Left renal pelvis (tissue), 4 donors: ENCODE measurements at regions not wholly inside any gene's neighbourhood (a gene's known extent, or its start where the extent isn't known, plus 50 kb on each side); places are given as distances from the start of the nearest gene placed in this dataset.
A peak's percentile ranks its signal among the peaks of the same experiment; 100 is the strongest.

Experiments
- DNase-seq, 4 donors: peaks; one replicate each; pipeline ENCODE4 v3.0.0-alpha.2; 2013; ENCODE audit warnings: low read depth in 4 of 4, low spot score in 3 of 4

- no peak for DNase-seq
Measured at GRCh38 chr9:134487066-134487710, 154.4 kb upstream of the COL5A1 start.

- no peak for DNase-seq
Measured at GRCh38 chr9:134488331-134489280, 153.0 kb upstream of the COL5A1 start.

DNA sequence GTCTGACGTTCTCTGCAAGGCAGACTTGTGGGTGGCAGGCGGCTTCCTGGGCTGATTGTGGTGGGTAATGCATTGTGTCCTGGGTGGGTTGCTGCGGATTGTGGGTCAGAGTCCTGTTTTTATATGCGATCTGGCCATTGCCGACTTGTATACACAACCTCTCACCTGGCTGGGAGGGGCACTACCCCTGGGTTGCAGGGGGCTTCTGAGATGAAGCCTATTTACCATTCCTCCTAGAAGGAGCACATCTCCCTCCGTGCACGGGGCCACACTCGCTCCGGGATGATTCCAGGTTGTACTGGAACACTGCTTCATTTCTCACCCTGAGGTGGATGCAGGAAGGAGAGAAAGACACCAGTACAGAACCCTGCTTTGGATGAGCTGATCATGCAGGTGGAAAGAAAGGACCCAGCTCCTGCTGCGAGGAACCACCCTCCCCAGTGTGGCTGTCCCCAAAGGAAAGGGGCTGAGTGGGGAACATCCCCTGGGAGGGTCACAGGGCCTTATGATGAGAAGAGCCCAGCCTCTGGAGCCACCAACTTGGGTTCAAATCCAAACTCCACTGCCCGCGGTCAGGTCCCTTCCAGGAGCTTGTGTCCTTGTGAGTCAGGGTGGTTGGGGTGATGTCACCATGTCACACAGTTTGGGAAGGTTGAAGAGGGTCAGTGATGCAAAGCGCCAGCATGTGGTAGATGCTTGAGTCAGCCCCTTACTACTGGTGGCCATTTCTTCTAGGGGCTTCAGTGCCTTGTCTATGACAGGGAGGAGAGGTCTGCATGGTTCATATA, 151.8 kb upstream of the COL5A1 start:
- DNase-seq = no peak

- no peak for DNase-seq
Measured at GRCh38 chr9:134490446-134490845, 151.2 kb upstream of the COL5A1 start.

GRCh38 chr9:134491196-134491835, 150.3 kb upstream of the COL5A1 start:
- DNase-seq = no peak

- no peak for DNase-seq
Measured at GRCh38 chr9:134491856-134492255, 149.7 kb upstream of the COL5A1 start.

- DNase-seq = peak in 3 of 4 donors; percentile 33 to 55 (median 50)
Measured at GRCh38 chr9:134492281-134492691, 149.3 kb upstream of the COL5A1 start.

DNA sequence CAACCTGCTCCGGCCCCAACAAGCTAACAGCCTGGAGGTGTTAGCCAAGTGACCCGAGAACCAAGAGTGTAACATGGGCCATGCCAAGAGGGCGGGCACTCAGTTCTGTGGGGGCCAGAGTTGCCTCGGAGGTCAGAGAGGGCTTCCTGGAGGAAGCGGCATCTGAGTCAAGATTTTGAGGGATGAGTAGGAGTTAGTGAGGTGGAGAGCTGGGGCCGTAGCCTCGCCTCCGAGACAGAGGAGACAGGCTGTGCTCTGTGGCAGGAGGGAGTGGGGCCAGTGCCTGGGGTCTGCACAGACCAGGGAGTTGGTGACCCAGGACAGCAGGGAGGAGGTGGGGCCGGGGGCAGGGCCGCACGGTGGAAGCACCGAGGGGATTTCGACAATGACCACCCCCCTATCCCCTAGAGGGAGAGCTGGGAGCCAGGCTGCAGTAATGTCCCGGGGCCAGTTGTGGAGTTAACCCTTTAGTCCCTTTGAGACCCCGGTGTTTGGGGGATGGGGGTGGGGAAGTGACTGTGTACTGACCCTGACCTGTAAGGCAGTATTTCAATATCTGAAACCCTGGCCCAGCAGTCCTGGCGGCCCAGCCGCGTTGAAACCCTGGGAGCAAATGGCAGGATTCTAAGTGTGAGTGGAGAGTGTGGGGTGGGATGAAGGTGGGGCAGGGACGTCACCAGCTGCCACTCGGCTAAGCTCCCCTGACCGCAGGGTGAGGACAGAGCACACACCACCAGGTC, 148.7 kb upstream of the COL5A1 start:
- DNase-seq = no peak

GRCh38 chr9:134493461-134494272, 147.9 kb upstream of the COL5A1 start:
- DNase-seq = no peak

DNA sequence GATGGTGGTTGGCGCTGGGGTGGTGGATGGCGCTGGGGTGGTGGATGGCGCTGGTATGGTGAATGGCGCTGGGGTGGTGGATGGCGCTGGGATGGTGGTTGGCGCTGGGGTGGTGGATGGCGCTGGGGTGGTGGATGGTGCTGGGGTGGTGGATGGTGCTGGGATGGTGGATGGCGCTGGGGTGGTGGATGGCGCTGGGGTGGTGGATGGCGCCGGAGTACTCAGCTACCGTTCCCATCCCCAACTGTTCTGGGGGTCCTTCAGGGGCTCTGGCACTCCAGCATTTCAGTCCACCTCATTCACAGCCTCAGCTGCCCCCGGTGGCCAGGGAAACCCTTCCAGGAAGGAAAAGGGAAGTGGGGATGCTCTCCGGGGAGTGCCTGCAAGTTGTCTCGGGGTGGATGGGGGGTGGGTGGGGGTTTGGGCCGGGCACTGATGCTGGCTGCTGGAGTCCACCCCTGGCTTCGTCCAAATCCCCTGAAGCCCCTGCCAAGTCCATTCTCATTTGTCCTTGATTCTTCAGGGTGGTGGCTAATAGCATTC, 147.3 kb upstream of the COL5A1 start:
- DNase-seq = no peak

GRCh38 chr9:134494905-134495304, 146.7 kb upstream of the COL5A1 start:
- DNase-seq = no peak

DNA sequence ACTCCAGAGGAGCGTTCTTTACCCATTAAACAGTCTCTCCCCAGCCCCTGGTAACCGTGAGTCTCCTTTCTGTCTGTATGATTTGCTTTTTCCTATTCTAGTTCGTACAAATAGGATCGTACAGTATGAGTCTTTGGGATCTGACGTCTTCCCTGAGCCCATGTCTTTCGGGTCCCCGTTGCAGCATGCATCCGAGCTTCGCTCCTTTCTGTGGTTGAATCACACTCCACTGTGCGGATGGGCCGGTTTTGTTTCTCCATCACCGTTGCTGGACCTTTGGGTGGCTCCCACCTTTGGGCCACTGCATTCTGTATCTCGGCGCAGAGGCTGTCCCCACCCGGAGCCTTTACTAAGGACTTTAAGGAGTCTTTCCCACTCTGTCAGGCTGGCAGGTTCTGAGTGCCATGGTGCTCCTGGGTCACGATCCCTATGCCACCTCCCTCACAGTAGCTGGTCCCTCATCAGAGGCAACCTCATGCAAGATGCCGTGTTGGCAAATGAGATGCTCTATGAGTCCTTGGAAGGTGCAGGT, 145.7 kb upstream of the COL5A1 start:
- no peak for DNase-seq

- no peak for DNase-seq
Measured at GRCh38 chr9:134496413-134497282, 145.0 kb upstream of the COL5A1 start.

DNA sequence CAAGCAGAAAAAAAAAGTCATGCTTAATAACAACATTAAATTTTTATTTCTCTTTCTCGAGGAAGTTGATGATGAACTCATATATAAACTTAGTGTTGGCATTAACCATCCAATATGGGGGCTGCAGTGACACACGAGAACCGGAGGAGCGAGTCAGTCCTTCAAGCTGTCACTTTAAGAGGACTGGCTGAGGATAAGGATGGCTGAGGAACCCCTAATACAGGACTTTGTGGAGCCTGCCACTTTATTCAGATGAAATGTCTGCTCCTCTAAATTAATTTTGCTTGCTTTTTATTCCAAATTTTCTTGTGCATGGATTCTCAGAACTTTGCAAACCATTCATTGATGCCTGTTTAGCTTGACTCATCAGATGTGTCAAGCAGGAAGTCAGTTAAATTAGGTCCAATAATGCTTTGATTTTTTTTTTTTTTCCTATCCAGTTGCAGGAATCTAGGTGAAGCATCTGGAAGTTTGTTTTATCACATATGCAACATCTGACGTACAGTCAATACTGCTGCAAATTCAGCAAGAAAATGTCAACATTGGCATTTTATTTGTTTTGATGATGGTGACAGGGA, 144.2 kb upstream of the COL5A1 start:
- no peak for DNase-seq

DNA sequence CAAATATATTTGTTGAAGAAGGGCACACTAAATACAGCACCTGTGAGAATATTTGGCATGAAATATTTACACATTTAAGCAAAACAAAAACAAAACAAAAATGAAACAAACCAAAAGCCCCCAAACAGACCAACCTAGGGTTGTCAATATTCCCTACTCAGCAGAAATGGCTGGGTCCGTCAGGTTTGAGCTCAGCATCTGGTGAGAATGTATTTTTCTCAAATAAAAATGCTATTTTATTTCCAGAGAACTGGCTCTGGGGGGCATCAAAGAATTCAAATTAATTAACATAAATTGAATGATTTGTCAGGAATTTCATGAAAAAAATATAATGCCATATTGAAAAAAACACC, 142.8 kb upstream of the COL5A1 start:
- no peak for DNase-seq

DNA sequence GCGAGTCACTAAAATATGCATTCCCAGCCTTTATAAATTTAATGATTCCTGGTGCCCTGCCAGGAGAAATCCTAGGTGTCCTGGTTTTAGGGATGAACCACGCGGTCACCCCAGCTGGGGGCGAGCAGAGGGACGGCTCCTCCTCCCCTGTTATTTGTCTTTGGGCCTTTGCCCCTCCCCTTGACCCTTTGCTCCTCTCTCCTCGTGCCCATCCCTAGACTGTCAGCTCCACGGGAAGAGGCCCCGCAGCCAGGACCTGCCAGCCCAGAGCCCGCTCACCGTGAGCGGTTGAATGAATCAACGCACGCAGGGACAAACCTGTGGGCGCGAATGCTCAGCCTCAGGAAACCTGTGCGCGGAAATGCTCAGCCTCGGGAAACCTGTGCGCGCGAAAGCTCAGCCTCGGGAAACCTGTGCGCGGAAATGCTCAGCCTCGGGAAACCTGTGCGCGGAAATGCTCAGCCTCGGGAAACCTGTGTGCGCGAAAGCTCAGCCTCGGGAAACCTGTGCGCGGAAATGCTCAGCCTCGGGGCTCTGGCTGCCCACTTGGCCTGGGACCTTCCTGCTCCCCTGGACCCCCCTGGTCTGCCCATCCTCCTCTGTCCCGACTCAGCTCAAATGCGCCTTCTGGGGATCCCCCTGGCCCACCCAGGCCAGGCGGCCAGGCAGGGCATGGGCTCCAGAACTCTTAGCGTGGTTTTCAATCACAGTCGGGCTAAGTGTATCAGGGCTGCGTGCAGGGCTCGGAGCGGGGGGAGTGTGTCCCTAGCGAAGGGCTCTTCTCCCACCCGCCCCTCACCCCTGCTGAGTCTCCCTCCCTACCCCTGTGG, 140.5 kb upstream of the COL5A1 start:
- DNase-seq = no peak
